GM20431 (cell line): ENCODE measurements at regions not wholly inside any gene's neighbourhood (a gene's known extent, or its start where the extent isn't known, plus 50 kb on each side); places are given as distances from the start of the nearest gene placed in this dataset.

Experiments used
- in situ Hi-C: fragments of 300-500 bp; cut with MseI, MboI; formaldehyde crosslinking; loops from one replicate; pipeline ENCODE4 v1.15.0; 2020; ENCODE audit warnings: low sequenced_read_pairs; ENCODE audit not compliant: unreplicated experiment

DNA sequence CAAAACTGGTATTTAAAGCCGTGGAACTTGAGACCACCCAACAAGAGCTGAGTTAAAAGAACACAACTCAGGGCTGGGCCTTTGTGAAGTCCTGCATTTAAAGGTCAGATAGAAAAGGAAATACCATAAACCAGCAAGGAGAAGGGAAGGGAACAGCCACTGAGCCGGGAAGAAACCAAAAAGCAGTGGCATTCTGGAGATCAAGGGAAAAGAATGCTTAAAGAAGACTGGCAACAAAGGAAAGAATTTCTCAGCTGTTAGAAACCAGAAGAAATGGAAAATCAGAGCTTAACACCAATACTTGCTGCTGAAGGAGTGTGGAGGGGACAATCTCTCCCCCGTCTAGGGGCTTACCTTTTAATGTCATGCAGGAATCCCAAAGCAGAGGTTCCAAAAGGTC is 247.4 kb upstream of the CHRNA7 start:
- in situ Hi-C loops: no loop called here

DNA sequence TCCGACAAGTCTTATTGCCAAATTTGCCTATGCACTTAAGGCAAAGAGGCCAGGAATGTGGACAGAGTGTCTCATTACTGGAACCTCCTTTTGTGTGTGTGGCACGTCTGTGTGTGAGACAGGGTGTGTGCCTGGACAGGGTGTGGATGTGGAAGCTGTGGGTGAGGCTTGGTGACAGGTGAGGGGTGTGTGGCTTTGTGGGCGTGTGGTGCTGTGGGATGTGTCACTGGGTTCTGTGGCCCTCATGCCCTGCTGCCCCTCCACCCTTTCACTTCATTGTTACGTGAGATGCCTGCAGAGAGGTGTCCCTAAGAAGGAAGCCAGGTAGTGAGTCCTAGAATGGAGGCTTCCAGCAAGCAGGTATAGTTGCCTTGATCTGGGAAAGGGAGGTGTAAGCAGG is 244.0 kb upstream of the CHRNA7 start:
- in situ Hi-C loops: no loop called here

DNA sequence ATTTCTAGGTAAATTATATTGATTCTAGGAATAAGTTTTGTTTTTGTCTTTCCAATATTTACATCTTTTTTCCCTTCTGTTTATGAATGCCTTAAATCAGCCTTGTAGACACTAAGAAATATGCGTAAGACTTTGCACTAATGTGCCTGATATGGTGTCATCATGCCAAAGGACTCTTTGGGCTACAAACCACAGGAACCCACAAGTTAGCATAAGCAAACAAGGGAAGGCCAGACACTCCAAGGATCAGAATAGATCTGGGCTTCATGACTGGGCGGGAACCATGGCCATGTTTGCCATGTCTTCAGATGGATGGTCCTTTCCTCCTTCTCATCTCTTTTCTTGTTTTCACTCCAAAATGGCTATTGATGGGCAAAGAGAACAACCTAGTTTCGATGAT is 242.2 kb upstream of the CHRNA7 start:
- in situ Hi-C loops: no loop called here

DNA sequence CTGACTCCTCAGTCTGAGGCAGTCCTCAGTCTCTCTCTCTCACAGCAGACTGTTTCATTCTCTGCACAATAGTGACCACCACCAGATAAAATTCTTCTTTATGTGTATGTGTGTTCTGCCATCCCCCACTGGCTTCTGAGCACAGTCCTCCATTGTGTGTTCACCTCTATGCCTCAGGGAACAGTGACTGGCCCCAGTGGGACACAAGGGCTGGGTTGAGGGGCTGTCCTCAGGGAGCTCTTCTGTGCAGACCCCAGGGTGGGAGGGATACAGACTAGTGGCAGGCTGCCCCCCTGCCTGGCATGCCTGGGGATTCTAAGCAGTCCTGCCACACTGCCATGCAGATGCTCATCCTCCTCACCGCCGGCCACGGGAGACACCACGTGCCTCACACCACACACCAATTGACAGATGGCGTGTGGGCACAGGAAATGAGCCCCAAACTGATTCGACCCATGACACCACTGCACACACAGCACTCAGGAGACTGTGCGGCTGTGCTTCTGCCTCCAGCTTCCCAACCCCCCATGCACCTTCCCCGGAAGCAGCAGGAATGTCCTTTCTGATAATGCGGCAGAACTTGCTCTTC is 237.6 kb upstream of the CHRNA7 start:
- in situ Hi-C loops: no loop called here

DNA sequence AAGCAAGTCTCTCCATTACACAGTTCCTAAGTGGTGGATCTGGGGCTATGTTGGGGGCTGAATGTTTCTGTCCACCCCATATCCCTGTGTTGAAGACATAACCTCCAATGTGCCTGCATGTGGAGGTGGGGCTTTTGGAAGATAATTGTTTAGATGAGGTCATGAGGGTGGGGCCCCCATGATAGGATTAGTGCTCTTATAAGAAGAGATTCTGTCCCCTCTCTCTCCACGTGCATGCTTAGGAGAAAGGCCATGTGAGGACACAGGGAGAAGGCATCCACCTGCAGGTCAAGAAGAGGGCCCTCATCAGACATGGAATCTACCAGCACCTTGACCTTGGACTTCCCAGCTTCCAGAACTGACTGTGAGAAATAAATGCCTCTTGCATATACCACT is 231.0 kb upstream of the CHRNA7 start:
- in situ Hi-C loops: no loop called here

DNA sequence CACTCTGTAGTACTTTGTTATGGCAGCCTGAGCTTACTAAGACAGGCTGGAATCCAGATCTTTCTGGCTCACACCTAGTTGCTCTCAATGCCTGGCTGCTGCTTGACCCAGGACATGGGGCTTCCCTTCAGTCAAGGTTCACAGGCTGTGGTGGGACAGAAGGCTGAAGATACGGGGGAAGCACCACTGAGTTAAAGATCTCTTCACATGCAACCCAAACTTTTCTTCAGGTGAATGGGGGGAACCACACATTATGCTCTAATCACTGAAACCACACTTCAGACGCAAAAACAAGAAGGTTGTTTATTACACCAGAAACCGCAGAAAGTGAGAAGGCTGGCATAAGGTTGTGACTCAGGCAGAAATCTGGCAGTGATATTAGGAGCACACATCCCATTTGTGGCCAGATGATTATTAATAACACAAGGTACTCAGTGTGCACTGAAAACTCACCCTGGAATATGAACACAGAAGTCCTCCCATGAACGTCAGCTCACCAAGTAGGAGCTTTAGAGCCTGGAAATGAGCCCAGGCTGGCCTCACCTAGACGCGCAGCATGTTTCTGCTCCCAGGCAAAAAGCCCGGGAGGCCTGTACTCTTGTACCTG is 230.5 kb upstream of the CHRNA7 start:
- in situ Hi-C loops: no loop called here

DNA sequence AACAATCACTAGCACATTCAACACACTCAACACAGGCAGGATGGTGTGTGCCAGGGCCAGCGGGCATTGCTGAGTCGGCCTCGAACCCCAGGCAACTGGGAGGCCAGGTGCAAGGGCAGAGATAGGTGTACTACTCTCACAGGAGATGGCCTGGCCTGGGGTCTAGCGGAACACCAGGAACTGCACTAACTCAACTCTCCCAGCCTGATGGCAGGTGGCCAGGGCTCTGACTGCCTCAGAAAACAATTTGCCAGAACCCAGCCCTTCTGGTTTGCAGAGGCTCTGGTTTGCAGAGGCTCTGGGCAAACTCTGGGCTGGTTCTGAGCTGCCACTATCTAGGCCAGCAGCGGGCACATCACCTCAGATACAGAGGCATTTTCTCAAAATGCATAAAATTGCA is 229.2 kb upstream of the CHRNA7 start:
- in situ Hi-C loops: no loop called here

DNA sequence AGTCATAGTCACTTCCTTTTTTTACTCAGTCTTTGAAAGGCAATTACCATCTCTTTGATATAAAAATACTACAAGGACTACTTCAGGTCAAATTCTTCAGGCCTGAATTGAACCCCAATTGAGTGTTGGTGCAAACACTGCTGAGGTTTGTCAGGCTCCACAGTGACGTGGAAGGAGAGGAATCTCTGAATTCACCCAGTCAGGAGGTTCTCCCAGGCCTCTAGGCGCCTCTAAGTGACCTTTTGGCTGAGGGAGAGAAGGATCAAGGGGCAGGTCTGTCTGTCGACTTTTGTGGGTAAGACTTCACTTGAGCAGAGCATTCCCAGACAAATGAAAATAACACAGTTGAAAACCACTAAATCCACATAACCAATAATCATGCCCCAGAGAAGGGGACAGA is 227.6 kb upstream of the CHRNA7 start:
- in situ Hi-C loops: no loop called here

DNA sequence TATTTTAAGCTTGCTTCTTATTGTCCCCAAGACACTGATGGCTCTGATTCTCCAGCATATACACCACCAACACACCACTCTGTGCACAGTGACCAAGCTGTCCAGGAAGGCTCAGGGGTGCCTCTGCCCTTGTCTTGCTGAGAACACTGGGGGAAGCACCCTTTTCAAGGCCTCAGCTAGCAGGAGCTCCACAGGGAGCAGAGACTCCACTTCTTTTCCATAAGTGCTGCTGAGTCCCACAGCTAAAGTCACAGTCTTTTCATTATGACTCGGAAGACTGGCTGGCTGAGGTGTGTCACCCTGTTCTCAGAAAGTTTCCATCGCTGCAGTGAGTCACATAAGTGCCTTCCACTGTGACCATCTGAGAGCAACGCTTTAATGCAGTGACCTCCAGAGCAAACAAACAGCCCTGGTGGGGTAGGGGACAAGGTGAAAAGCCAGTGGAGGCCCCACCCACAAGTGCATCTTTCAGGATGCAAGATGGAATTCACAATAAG is 226.9 kb upstream of the CHRNA7 start:
- in situ Hi-C loops: no loop called here

DNA sequence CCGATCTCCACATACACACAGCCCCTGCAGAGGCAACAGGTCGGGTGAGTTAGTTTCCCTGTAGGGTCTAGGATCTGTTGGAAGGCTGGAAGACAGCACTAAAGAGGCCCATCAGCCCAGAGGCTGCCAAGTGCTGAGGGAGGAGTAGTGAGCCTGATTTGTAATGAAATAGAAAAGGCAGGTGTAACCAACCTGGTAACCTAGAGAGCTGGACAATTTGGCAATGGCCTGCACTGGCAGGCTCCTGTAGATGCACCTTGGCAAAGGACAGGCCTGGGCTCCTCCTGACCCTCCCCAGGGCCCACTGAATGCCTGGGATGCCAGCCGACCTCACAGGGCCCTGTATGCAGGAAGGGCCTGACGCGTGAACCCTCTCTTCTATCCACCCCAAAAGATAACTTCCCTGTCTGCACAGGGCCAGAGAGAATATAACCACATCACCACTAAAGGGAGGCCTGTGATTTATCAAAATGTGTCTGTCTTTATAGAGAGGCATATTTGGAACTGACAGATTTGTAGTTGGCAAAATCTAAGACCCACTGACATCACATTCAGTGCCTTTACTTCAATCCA is 225.1 kb upstream of the CHRNA7 start:
- in situ Hi-C loops: no loop called here

DNA sequence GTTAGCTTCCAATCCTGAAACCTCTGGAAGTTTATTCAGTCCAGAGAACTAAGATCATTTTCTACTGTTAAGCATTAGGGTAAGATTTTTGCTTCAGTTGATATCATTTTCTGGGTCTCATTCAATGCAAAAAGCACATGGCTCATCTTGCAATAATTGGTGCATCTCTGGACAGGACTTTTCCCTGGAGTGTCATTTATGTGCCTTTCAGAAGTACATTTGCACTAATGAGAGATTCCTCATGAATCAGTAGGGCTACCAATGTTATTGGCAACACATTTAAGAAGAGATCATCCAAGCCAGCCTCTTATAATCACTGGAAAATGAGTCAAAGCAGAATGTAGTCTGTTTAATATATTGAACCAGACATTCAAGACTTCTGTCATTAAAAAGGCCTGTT is 224.2 kb upstream of the CHRNA7 start:
- in situ Hi-C loops: no loop called here

DNA sequence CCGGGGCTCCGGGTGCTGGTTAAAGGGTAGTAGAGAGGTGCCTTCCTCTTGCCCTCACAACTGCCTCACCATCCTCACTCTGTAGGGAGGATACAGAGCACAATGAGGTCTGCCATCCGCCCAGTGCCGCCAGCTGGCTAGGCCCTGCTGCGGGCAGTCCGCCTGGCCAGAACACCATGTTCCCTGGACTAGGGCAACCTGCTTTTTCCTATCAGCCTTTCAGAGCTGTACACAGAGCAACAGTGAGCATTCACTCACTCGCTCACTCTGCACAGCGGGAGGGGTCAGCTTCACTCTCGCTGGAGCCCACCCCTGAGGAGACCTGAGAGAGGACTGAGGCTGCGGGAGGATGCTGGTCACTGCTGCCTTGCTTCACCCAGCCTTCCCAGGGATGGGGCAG is 218.7 kb upstream of the CHRNA7 start:
- in situ Hi-C loops: no loop called here

DNA sequence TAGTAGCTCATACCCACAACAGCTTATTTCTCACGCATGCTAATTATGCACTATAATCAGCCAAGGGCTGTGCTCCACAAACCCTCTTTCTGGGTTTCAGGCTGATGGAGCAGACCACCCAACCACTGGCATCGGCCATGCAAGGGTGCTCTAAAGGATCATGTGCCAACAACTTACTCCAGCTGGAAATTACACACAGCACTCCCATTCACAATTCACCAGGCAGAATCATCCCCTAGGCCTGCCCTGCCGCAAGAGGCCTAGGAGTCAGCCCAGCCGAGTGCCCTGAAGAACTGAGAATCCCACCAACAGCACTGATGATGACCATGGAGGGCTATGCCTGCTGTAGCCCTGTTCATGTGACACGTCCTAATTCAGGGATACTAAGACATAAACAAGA is 216.2 kb upstream of the CHRNA7 start:
- in situ Hi-C loops: no loop called here

DNA sequence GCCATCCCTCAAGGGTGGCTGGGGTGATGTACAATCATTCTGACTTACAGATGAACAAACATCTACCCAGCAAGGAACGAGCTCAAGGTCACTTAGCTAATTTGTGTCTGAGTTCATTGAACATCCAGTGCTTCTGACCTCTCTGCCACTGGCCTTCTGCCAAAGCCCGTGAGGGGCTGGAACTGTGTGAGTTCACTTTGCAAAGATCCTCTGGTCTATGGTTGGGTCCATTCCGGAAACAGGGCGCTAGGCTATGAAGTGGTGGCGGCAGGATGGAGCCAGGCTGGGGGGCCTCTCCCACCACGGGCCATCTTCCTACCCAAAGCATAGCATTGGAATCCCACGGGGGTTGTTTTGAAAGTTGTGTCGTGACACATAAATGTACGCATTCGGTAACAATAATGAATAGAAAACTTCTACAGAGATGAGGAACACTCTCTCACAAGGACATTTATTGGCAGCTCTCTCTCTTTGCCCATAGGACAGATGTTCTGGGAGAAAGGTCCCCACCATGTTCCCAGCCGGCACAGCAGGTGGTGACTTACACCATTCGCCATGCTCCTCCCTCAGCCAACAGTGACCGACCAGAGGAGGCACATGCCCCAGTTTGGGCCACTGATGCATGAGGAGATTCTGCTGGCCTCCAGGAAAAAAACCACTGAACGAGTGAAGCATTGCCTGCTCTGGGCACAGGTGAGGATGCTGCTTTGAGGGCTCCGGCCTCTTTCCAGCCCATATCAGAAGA is 214.7 kb upstream of the CHRNA7 start:
- in situ Hi-C loops: no loop called here

DNA sequence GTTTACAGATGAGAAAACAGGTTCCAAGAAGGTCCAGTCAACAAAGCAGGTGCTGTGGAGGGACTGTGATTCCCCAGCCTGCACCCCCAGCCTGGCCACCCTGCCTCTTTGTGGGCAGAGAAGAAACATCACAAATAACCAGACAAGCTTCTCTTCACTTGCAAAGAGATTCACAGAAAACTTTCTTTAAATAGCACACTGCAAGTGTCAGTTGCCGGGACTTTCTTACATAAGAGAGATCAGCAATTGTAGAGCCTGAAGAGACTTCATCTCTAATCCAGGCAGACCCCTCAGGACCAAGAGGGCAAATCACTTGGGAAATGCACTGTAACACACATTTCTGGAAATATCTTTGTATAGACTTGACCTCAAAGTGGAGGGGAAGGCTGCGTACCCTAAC is 207.9 kb upstream of the CHRNA7 start:
- in situ Hi-C loops: no loop called here

DNA sequence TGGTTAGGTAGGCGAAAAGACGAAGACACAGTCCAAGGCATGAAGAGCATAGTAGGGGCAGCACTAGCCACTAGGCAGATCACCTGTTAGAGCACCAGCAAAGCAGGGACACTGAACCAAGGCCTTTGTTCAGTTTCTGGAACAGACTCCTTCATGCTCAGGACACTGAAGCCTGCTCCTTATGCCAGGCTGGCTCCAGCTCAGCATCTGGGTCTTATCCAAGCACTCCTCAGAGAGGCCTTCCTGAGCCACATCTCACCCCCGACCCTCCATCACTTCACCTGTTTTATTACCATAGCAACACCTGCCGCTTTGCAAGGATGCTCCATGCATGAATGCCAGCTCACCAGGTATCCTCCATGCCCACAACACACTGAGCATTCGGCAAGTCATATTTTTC is 206.3 kb upstream of the CHRNA7 start:
- in situ Hi-C loops: no loop called here

DNA sequence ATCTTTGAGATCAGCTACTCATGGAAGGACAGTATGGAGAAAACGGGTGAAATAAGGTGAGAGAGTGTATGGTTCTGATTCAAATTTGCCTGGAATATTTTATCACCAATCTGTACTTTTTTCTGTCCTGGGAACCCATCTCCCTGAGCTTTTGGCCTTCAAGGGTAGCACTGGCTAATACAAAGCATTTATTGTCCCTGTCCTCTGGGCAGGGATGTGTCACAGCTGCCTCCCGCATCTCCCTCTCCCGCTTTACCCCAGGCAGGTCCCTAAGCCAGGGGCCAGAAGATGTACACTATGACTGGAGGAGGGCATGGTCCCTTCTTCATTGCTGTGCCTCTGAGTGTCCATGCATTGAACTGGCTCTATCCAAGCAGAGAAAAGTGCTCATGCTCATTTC is 201.7 kb upstream of the CHRNA7 start:
- in situ Hi-C loops: no loop called here

DNA sequence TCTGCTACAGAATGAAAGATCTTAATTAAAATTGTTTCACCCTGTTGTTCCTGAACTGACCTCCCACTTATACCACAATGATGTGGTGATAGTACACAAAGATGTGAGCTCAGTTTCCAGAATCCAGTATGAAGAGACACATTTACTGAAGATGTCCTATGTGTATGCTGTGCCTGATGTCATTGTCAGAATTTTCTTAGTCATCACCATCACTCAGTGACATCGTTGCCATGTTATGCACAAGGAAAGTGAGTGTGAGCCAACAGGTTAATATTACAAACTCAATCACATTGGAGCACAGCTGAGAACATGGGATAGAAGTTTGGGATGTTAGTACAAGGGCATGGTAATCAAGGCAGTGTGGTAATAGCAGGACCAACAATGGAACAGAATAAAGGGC is 199.7 kb upstream of the CHRNA7 start:
- in situ Hi-C loops: no loop called here

DNA sequence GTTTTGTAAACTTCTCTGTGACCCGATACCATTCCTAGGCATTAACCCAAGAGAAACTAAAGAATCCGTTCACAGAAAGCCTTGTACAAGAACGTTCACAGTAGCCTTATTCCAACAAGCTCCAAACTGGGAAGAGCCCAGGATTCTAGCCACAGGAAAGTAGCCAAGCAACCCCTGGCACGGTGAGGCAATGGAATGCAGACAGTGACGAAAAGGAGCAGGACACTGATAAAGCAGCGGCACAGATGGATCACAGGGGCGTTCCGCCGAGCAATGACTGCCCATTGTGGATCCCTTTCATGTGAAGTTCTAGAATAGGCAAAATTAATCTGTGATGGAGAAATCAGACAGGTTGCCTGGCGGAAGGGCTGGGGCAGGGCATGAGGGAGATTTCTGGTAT is 198.7 kb upstream of the CHRNA7 start:
- in situ Hi-C loops: no loop called here

DNA sequence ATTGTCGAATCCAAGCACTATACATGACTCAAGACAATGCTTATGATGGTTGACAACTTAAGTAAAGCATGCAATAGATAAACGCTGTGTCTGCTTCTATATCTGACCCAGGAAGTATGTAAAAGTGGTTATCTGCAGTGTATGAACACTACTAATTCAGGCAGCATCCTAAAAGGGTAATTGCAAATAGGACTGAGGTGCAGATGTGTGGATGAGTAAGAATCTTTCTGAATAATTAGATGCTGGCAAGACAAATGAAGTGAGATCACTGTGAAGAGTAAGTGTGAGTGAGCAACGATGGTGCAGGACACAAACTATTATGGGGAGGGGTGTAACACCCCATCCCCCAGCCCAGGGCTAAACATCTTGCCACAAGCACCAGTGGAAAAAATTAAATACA is 195.7 kb upstream of the CHRNA7 start:
- in situ Hi-C loops: no loop called here

DNA sequence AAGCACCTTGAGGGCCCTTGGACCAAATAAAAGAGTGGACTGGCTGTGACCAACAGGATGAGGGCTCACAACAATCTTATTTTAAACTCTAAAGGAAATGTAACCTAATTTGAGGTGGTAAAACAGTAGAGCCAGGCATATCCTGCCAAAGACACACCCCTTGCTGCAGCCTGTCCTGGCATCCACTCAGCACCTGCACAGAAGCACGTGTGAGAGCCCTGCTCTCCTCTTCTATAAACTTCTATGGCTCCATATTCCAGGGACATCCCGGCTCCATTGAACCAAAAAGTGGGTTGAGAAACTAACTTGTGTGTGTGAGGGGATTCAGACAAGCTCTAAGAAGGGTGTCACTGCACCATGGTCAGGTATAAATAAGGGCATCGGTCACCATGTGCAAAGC is 190.9 kb upstream of the CHRNA7 start:
- in situ Hi-C loops: no loop called here
